Epithelial cell of proximal tubule (primary cell): ENCODE measurements at regions not wholly inside any gene's neighbourhood (a gene's known extent, or its start where the extent isn't known, plus 50 kb on each side); places are given as distances from the start of the nearest gene placed in this dataset.

Experiments
- DNase-seq: peaks from one replicate; pipeline ENCODE4 v3.0.0-alpha.2; 2011; ENCODE audit warnings: low read depth
- H3K4me3 ChIP-seq: 2 replicates; pipeline ENCODE4 v1.5.1; 2011; ENCODE audit warnings: low read depth, mild to moderate bottlenecking, low read length
- TF ChIP-seq, protein P1 (sequence below): conservative IDR thresholded peaks from 2 replicates; pipeline ENCODE4 v1.5.1; 2012; ENCODE audit warnings: low read depth, mild to moderate bottlenecking, low read length

DNA sequence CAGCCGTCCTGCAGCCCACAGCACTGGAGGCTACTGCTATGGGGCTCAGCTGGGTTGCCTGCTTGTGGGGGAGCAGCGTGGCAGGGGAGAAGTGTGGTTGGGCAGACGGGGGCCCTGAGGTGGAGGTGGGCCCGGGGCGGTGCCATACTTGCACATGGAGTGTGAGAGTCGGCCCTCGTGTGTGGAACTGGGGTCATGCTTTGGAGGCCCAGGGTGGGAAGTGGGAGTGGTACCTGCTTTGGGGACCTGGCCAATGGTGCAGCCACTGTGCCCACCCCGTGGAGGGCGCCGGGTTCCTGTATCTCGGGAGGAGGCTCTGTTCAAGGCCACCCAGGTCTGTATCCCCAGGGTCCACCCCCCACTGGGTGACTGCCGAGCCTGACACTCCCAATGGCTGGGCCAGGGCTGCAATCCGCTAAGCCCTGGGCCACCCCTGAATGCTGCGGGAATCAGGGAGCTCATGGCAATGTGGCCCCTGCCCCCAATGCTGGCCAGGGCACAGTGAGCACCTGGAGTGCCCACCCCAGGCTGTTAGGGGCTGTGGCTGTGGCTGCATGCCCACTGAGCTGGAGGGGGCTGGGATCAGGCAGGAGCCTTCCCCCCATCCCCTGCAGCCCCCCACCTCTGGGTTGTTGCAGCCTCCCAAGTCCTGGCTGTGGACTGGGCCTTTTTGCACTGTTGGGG lies 157.9 kb upstream of the SLC38A2 start:
- no peak overlapping the region for H3K4me3 ChIP-seq
- TF ChIP-seq, protein P1, sequence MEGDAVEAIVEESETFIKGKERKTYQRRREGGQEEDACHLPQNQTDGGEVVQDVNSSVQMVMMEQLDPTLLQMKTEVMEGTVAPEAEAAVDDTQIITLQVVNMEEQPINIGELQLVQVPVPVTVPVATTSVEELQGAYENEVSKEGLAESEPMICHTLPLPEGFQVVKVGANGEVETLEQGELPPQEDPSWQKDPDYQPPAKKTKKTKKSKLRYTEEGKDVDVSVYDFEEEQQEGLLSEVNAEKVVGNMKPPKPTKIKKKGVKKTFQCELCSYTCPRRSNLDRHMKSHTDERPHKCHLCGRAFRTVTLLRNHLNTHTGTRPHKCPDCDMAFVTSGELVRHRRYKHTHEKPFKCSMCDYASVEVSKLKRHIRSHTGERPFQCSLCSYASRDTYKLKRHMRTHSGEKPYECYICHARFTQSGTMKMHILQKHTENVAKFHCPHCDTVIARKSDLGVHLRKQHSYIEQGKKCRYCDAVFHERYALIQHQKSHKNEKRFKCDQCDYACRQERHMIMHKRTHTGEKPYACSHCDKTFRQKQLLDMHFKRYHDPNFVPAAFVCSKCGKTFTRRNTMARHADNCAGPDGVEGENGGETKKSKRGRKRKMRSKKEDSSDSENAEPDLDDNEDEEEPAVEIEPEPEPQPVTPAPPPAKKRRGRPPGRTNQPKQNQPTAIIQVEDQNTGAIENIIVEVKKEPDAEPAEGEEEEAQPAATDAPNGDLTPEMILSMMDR, result no peak
- DNase-seq, result no peak

- no peak overlapping the region for H3K4me3 ChIP-seq
- TF ChIP-seq, protein P1, result no peak
- no peak for DNase-seq
Observed at GRCh38 chr12:46526233-46526632, 153.7 kb upstream of the SLC38A2 start.

DNA sequence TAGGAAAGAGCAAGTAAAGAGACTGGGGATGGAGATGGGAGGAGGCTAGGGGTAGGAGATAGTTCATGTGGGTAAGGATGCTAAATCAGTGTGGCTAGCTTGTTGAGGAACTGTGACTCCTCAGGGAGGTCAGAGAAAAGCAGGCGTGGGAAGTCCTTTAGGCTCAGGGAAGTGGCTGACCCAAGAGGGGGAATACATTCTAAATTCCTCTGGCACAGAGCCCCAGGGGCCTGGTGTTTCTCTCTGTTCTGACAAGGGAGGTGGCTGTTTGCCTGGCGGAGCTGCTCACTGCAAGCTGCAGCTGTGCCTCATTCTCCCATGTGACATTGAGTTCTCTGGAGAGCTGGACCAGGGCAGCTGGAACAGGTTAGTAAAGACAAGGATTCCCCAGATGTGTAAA lies 152.2 kb upstream of the SLC38A2 start:
- H3K4me3 ChIP-seq, result no peak overlapping the region
- TF ChIP-seq, protein P1, result no peak
- no peak for DNase-seq

DNA sequence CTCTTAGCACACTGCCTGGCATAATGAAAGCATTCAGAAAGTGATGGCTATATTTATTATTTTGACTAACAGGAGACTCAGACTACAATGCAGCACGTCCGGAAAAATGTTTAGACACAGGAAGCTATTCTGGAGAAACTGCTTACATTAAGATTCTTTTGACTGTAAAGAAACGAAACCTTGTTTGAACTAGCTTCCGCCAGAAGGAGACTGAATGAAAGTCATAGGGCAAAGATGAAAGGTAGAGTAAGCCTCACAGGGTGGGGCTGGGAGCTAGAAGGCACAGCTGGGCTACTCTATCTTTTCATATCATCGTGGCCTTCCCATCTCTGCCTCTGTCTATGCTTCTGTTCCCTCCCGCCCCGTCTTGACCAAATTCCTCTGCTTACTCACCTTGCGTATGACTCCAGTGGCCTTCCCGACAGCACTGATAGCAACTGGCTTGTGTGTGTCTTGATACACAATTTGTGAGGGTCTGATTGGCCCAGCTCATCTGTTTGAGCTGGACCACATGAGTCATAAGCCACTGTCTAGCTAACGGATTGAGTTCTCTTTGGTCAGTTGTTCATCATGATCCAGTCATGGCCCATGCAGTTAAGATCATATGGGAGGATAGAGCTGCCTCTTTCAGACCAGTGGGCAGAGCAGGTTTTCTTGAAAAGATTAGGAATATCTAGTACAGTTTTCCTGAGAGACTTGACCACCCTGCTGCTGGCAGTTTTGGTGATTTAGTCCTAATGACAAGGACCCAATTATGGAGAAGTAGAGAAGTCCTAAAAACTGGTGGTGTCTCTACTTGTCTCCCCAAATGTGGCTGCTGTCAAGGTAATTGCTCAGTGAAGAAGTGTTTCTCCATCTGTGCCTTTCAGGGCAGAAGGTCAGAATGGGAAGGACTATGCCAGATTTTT lies 151.5 kb upstream of the SLC38A2 start:
- peak; percentile 23 for DNase-seq
- no peak overlapping the region for H3K4me3 ChIP-seq
- TF ChIP-seq, protein P1, result no peak

GRCh38 chr12:46523446-46523845 lies 150.9 kb upstream of the SLC38A2 start:
- DNase-seq, result no peak
- no peak overlapping the region for H3K4me3 ChIP-seq
- TF ChIP-seq, protein P1, result no peak

GRCh38 chr12:46522071-46522470 lies 149.5 kb upstream of the SLC38A2 start:
- TF ChIP-seq, protein P1, result no peak
- H3K4me3 ChIP-seq, result no peak overlapping the region
- DNase-seq, result no peak
